ENCODE measurements at regions not wholly inside any gene's neighbourhood (a gene's known extent, or its start where the extent isn't known, plus 50 kb on each side); places are given as distances from the start of the nearest gene placed in this dataset.

DNA sequence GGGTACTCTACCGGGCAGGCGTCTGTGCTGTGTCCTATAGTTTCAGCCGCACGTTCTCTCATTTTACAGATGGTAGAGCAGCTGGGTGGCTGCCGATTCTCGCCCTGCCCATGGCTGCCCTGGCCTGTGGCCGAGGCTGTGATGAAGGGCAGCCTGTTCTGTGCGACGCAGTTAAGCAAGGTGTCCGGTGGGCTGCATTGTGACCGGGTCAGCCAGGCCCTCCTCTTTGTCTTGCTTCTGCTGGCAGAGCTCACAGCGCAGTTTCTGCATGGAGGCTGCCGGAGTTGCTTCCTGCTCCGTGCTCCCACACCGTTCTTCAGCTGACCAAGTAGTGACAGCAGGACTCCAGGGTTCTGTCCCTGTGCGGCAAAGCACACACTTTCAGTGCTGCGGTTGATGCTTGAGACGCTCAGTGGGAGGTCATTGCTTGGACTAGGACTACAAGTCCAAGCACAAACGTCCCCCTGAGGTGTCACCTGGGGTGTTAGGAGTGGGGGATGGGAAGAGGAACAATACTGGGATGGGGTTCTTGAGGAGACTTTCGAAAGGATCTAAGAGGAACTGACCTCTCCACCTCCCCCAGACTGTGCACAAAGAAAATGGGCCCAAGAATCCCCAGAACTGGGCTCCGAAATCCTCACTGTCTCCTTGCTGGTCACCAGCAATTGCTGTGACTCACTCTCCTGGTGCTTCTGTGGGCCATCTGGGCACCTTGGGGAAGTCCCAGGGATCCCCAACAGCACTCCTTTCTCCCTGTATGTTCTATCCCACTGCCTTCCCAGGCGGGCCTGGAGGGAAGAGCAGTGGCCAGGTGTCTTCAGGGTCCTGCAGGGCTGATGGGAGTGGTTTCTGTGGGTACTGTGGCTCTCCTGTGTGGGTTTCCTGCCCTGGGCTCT lies 58.2 kb downstream of the GADD45G start:
- H3K36me3 ChIP-seq, result no peaks in the 10 kb centered on the region
- TF ChIP-seq POLR2A (IDR thresholded peaks at IDR 0.05), result no peak
- no peak for TF ChIP-seq POLR2AphosphoS5 (IDR thresholded peaks at IDR 0.05)
- TF ChIP-seq EP300 (IDR thresholded peaks at IDR 0.05), result no peak
- TF ChIP-seq, protein P1, sequence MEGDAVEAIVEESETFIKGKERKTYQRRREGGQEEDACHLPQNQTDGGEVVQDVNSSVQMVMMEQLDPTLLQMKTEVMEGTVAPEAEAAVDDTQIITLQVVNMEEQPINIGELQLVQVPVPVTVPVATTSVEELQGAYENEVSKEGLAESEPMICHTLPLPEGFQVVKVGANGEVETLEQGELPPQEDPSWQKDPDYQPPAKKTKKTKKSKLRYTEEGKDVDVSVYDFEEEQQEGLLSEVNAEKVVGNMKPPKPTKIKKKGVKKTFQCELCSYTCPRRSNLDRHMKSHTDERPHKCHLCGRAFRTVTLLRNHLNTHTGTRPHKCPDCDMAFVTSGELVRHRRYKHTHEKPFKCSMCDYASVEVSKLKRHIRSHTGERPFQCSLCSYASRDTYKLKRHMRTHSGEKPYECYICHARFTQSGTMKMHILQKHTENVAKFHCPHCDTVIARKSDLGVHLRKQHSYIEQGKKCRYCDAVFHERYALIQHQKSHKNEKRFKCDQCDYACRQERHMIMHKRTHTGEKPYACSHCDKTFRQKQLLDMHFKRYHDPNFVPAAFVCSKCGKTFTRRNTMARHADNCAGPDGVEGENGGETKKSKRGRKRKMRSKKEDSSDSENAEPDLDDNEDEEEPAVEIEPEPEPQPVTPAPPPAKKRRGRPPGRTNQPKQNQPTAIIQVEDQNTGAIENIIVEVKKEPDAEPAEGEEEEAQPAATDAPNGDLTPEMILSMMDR (IDR thresholded peaks at IDR 0.05), result no peak
- WGBS, 2 donors, result 83 to 96% methylated on average over 11 to 20 of the region's 22 CpGs
- ATAC-seq (ENCODE audit: low FRiP score in 2 of 2) (no peak), DNase-seq (no peak)
- H3K4me3 ChIP-seq, result peak overlapping the region in 1 of 4 donors; percentile 31
- H3K4me1 ChIP-seq, result peaks cover 51 to 85% (median 70%) of the 10 kb centered on the region in 4 donors
- H3K27me3 ChIP-seq, result no peaks in the 10 kb centered on the region
- H3K27ac ChIP-seq, result peak overlapping the region; percentile 78 to 87 (median 84)
- H3K9me3 ChIP-seq, result no peaks in the 10 kb centered on the region

DNA sequence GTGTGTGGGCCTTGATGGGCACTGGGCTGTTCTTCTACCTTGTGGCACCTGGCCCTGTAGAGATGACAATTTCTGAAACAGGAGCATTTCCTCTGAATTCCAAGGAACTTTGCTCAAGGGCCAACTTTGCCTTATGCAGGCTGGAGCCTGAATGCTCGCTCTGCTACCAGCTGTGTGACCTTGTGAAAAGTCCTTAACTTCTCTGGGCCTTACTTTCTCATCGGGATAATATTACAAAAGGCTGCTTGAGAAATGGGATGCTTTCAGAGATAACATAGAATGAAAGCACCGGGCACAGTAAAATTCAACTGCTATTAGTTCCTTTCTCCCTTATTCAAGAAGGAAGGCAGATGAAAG lies 58.8 kb downstream of the GADD45G start:
- no peak for TF ChIP-seq POLR2A (IDR thresholded peaks at IDR 0.05)
- no peak for TF ChIP-seq POLR2AphosphoS5 (IDR thresholded peaks at IDR 0.05)
- TF ChIP-seq, protein P1 (IDR thresholded peaks at IDR 0.05), result no peak
- TF ChIP-seq EP300 (IDR thresholded peaks at IDR 0.05), result no peak
- Histone ChIP-seq H3K27ac (peak overlapping the region; percentile 67 to 87 (median 82)), H3K27me3 (no peaks in the 10 kb centered on the region), H3K4me3 (no peak overlapping the region), H3K36me3 (no peaks in the 10 kb centered on the region), H3K9me3 (no peaks in the 10 kb centered on the region), H3K4me1 (peaks cover 51 to 86% (median 73%) of the 10 kb centered on the region in 4 donors)
- DNase-seq (no peak), ATAC-seq (ENCODE audit: low FRiP score in 2 of 2) (no peak)
- WGBS, 2 donors, result 88 to 90% methylated on average over 3 of the region's 3 CpGs

DNA sequence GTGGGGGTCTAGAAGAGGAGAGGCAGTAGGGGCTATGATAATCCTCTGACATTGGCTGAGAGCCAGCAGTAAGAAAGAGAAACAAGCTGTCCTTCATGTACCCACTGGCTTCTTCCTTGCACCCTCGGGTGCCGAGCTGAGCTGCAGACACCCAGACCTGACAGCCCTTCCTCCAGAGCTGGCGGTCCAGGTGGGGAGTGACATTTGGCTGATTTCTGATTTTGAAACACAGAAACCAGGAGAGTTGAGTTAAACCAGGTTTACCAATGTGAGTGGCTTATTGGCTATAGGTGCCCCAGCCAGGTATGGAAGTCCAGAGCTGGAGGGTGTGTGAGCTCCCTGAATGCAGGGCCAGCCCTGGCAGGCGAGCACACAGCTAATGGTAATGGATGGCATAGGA lies 59.2 kb downstream of the GADD45G start:
- TF ChIP-seq, protein P1 (IDR thresholded peaks at IDR 0.05), result no peak
- TF ChIP-seq POLR2A (IDR thresholded peaks at IDR 0.05) (no peak), POLR2AphosphoS5 (IDR thresholded peaks at IDR 0.05) (no peak), EP300 (IDR thresholded peaks at IDR 0.05) (no peak)

DNA sequence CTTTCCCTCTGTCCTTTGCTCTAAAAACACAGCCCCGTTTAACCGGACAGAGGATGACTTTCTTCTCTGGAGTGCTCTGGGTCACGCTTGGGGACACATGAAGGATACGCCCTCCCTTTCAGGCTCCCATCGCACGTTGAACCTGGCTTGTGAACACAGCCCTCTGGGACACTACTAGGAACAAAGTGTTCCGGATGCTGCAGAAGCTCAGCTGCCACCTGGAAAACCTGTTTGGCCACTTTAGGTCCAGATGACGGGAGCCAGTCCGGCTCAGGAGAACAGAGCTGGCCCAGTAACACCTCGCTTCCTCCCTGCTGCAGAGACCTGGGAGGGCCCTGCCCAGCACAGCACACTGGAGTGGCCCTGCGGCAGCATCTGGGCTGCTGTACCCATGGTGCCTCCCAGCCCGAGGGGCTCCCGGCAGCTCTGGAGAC lies 60.1 kb downstream of the GADD45G start:
- WGBS, 2 donors, result 60 to 77% methylated on average over 9 to 13 of the region's 13 CpGs
- no peaks in the 10 kb centered on the region for H3K36me3 ChIP-seq
- no peaks in the 10 kb centered on the region for H3K27me3 ChIP-seq
- peak; percentile 4 to 79 for ATAC-seq (ENCODE audit: low FRiP score in 2 of 2)
- peaks cover 45 to 86% (median 69%) of the 10 kb centered on the region in 4 donors for H3K4me1 ChIP-seq
- H3K9me3 ChIP-seq, result no peaks in the 10 kb centered on the region
- peak; percentile 71 to 93 for DNase-seq
- peak overlapping the region; percentile 67 to 87 (median 82) for H3K27ac ChIP-seq
- TF ChIP-seq, protein P1 (IDR thresholded peaks at IDR 0.05), result no peak
- TF ChIP-seq EP300 (IDR thresholded peaks at IDR 0.05) (peak; percentile 18 to 99 (median 96)), POLR2AphosphoS5 (IDR thresholded peaks at IDR 0.05) (peak; percentile 84 to 91), POLR2A (IDR thresholded peaks at IDR 0.05) (peak in 2 of 4 donors; percentile 16 to 67)
- no peak overlapping the region for H3K4me3 ChIP-seq

More for the DNA sequence above, 59.2 kb downstream of the GADD45G start:
- H3K27ac ChIP-seq, result peak overlapping the region; percentile 67 to 87 (median 82)
- H3K9me3 ChIP-seq, result no peaks in the 10 kb centered on the region
- no peaks in the 10 kb centered on the region for H3K36me3 ChIP-seq
- H3K27me3 ChIP-seq, result no peaks in the 10 kb centered on the region
- H3K4me1 ChIP-seq, result peaks cover 51 to 88% (median 74%) of the 10 kb centered on the region in 4 donors
- ATAC-seq (ENCODE audit: low FRiP score in 2 of 2), result no peak
- no peak for DNase-seq
- 95 to 96% methylated on average over 4 of the region's 4 CpGs for WGBS, 2 donors
- no peak overlapping the region for H3K4me3 ChIP-seq

Data from upper lobe of left lung (tissue), 6 donors.